T-helper 2 cell treated with Interferon-gamma antibody and Interleukin-4, amounts not matched to agents 5 μg/mL and 100 μg/mL, for 36 hours (primary cell): ENCODE measurements at regions not wholly inside any gene's neighbourhood (a gene's known extent, or its start where the extent isn't known, plus 50 kb on each side); places are given as distances from the start of the nearest gene placed in this dataset.
"Not testable (repeated sequence)": the region's sequence is repeated elsewhere in the genome, so short reads cannot be mapped to it uniquely, and the experiment has no call there.

Source experiments
- DNase-seq: peaks from one replicate; pipeline ENCODE4 v3.0.0; 2021; ENCODE audit warnings: low spot score
- H3K27ac Mint-ChIP-seq: one replicate; pipeline ENCODE4 v1.8.0; 2021; ENCODE audit warnings: mild to moderate bottlenecking, mixed read lengths
- H3K27me3 Mint-ChIP-seq: one replicate; pipeline ENCODE4 v1.8.0; 2021; ENCODE audit warnings: low read depth, mixed read lengths
- H3K36me3 Mint-ChIP-seq: one replicate; pipeline ENCODE4 v1.8.0; 2021; ENCODE audit warnings: low read depth, mixed read lengths
- H3K4me1 Mint-ChIP-seq: one replicate; pipeline ENCODE4 v1.8.0; 2021; ENCODE audit warnings: low read depth, mixed read lengths
- H3K4me3 Mint-ChIP-seq: one replicate; pipeline ENCODE4 v1.8.0; 2022; ENCODE audit warnings: mild to moderate bottlenecking, moderate library complexity, mixed read lengths
- H3K9me3 Mint-ChIP-seq: one replicate; pipeline ENCODE4 v1.8.0; 2021; ENCODE audit warnings: mixed read lengths

GRCh38 chr12:19666070-19666469 is 226.8 kb downstream of the AEBP2 start:
- no peak for DNase-seq
- Mint-ChIP-seq H3K9me3 (no peaks in the 10 kb centered on the region), H3K4me3 (no peak overlapping the region), H3K36me3 (no peaks in the 10 kb centered on the region), H3K4me1 (no peaks in the 10 kb centered on the region), H3K27ac (no peak overlapping the region), H3K27me3 (peaks cover 15% of the 10 kb centered on the region)

- Mint-ChIP-seq H3K27ac (no peak overlapping the region), H3K4me3 (no peak overlapping the region), H3K4me1 (no peaks in the 10 kb centered on the region), H3K27me3 (peaks cover 19% of the 10 kb centered on the region), H3K9me3 (no peaks in the 10 kb centered on the region), H3K36me3 (no peaks in the 10 kb centered on the region)
- no peak for DNase-seq
These were observed 230.5 kb downstream of the AEBP2 start for GRCh38 chr12:19669793-19670192.

DNA sequence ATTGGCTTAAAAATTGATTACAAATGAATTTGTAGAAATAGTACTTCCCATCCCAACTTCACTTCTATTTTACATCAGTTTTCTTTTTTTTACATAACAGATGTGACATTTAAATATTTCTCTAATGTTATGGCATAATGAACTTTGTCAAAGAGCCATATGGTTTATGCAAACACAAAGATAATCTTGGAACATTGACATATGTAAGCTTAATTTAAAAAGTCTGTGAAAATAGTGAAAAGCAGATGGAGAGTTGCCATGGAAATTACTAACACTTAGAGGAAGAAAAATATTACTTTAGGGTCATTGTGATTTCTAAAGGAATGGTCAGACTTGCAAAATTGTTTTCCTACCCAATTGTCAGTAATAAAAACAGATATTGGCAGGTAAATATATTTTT is 232.4 kb downstream of the AEBP2 start:
- H3K27ac Mint-ChIP-seq: no peak overlapping the region
- H3K4me1 Mint-ChIP-seq: peaks cover 5% of the 10 kb centered on the region
- DNase-seq: no peak
- H3K36me3 Mint-ChIP-seq: peaks cover under 1% of the 10 kb centered on the region
- peaks cover 19% of the 10 kb centered on the region for H3K27me3 Mint-ChIP-seq
- H3K9me3 Mint-ChIP-seq: peaks cover 3% of the 10 kb centered on the region
- H3K4me3 Mint-ChIP-seq: no peak overlapping the region

DNA sequence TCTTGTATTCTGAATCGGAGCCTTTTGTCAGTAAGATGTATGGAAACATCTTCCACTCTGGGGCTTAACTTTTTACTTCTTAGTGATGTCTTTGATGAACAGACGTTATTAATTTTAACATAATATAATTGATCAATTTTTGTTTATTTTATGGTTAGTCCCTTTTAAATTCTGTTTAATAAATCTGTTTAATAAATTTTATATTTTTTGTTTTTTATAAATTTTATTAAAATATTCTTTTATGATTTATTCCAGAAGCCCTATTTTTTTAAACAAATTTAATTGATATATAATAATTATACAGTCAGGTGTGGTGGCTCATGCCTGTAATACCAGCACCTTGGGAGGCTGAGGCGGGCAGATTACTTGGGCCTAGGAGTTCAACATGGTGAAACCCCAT is 235.1 kb downstream of the AEBP2 start:
- Mint-ChIP-seq H3K9me3 (peaks cover 26% of the 10 kb centered on the region), H3K27me3 (peaks cover 9% of the 10 kb centered on the region), H3K36me3 (peaks cover 26% of the 10 kb centered on the region), H3K27ac (no peak overlapping the region), H3K4me3 (no peak overlapping the region), H3K4me1 (peaks cover 27% of the 10 kb centered on the region)
- DNase-seq: no peak

DNA sequence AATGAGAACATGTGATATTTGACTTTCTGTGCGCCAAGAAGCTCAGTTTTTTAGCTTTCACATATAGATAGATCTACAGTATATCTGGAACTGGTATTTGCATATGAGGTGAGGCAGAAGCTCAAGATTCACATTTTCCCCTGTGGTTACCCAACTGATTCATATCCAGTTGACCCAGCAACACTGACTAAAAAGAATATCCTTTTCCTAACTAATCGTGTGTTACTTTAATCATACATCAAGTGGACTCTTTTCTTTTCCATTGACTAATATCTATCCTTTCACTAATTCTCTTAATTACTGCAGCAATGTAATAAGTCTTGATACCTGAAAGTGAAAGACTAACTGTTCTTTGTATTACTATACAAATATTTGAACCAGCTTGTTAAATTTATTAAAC is 236.1 kb downstream of the AEBP2 start:
- H3K36me3 Mint-ChIP-seq: peaks cover 33% of the 10 kb centered on the region
- H3K9me3 Mint-ChIP-seq: peaks cover 35% of the 10 kb centered on the region
- no peak overlapping the region for H3K4me3 Mint-ChIP-seq
- peak; percentile 48 for DNase-seq
- H3K27ac Mint-ChIP-seq: no peak overlapping the region
- peaks cover 35% of the 10 kb centered on the region for H3K4me1 Mint-ChIP-seq
- H3K27me3 Mint-ChIP-seq: peaks cover 8% of the 10 kb centered on the region

DNA sequence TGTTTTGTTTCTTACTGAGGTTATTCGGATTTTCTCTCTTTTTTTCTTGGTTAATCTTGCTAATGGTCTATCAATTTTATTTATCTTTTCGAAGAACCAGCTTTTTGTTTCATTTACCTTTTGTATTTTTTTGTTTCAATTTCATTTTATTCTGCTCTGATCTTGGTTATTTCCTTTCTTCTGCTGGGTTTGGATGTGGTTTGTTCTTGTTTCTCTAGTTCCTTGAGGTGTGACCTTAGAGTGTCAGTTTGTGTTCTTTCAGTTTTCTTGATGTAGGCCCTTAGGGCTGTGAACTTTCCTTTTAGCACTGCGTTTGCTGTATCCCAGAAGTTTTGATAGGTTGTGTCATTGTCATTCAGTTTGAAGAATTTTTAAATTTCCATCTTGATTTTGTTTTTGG is 239.2 kb downstream of the AEBP2 start:
- not testable (repeated sequence) for H3K27me3 Mint-ChIP-seq, DNase-seq
- H3K4me1 Mint-ChIP-seq: peaks cover 45% of the 10 kb centered on the region
- peak overlapping the region; percentile 93 for H3K27ac Mint-ChIP-seq
- H3K9me3 Mint-ChIP-seq: peaks cover 36% of the 10 kb centered on the region
- peaks cover 33% of the 10 kb centered on the region for H3K36me3 Mint-ChIP-seq
- H3K4me3 Mint-ChIP-seq: peak overlapping the region; percentile 78

- Mint-ChIP-seq H3K9me3 (peaks cover 36% of the 10 kb centered on the region), H3K27ac (no peak overlapping the region), H3K36me3 (peaks cover 33% of the 10 kb centered on the region), H3K4me3 (no peak overlapping the region), H3K4me1 (peaks cover 41% of the 10 kb centered on the region), H3K27me3 (peaks cover 5% of the 10 kb centered on the region)
- DNase-seq: no peak
These were observed 241.7 kb downstream of the AEBP2 start for GRCh38 chr12:19681007-19681406.

GRCh38 chr12:19683178-19683927 is 244.1 kb downstream of the AEBP2 start:
- no peak for DNase-seq
- Mint-ChIP-seq H3K9me3 (peaks cover 18% of the 10 kb centered on the region), H3K4me3 (no peak overlapping the region), H3K4me1 (peaks cover 32% of the 10 kb centered on the region), H3K27me3 (peaks cover 7% of the 10 kb centered on the region), H3K27ac (no peak overlapping the region), H3K36me3 (peaks cover 17% of the 10 kb centered on the region)

GRCh38 chr12:19687371-19687770 is 248.1 kb downstream of the AEBP2 start:
- Mint-ChIP-seq H3K36me3 (no peaks in the 10 kb centered on the region), H3K27me3 (peaks cover 10% of the 10 kb centered on the region), H3K9me3 (no peaks in the 10 kb centered on the region), H3K4me3 (no peak overlapping the region), H3K4me1 (peaks cover 5% of the 10 kb centered on the region), H3K27ac (no peak overlapping the region)
- no peak for DNase-seq

GRCh38 chr12:19688532-19688931 is 249.2 kb downstream of the AEBP2 start:
- H3K9me3 Mint-ChIP-seq: peaks cover 7% of the 10 kb centered on the region

DNA sequence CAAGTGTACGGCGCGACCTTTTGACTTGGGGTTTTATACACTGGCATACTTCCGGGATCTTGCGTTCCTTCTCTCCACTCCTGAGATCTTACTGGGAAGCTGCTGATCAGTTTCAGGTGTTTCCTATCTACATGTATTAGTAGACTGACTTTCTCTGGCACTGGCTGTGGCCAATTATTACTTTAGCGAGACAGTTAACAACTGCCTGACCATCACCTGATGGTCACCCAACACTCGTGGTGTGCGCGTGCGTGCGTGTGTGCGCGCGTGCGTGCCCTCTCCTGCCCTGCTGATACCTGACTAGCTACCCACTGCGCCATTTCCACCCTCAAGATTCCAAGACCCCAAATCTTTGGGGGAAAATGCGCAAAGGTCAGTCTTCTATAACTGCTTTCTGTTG is 249.9 kb downstream of the AEBP2 start:
- Mint-ChIP-seq H3K27me3 (peaks cover 10% of the 10 kb centered on the region), H3K27ac (no peak overlapping the region), H3K4me1 (peaks cover 4% of the 10 kb centered on the region), H3K4me3 (no peak overlapping the region), H3K36me3 (no peaks in the 10 kb centered on the region), H3K9me3 (peaks cover 7% of the 10 kb centered on the region)
- no peak for DNase-seq

More at GRCh38 chr12:19688532-19688931, 249.2 kb downstream of the AEBP2 start:
- peaks cover 10% of the 10 kb centered on the region for H3K27me3 Mint-ChIP-seq
- peaks cover 4% of the 10 kb centered on the region for H3K4me1 Mint-ChIP-seq
- H3K36me3 Mint-ChIP-seq: no peaks in the 10 kb centered on the region
- no peak overlapping the region for H3K4me3 Mint-ChIP-seq
- DNase-seq: no peak
- no peak overlapping the region for H3K27ac Mint-ChIP-seq

GRCh38 chr12:19689801-19690472 is 250.6 kb downstream of the AEBP2 start:
- Mint-ChIP-seq H3K4me3 (no peak overlapping the region), H3K27me3 (peaks cover 9% of the 10 kb centered on the region), H3K4me1 (peaks cover 10% of the 10 kb centered on the region), H3K36me3 (no peaks in the 10 kb centered on the region), H3K27ac (no peak overlapping the region), H3K9me3 (peaks cover 7% of the 10 kb centered on the region)
- DNase-seq: no peak

DNA sequence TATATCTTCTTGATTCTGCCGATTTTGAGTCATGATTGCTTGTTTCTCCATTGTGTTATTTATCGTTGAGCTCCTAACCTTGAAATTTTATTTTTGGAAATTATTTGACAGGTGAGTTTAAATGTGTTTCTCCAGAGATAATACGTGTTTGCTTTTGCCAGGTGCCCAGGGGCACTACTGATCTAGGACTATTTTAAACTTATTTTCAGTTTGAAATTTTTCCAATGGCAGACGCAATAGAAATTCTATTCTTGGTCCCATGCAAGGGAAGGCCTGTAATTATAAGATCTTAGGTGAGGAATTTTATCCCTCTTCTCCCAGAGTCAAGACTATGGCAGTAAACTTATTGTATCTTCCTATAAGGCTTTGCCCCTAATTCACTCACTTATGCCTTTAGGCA is 252.8 kb downstream of the AEBP2 start:
- peaks cover 14% of the 10 kb centered on the region for H3K4me1 Mint-ChIP-seq
- H3K4me3 Mint-ChIP-seq: no peak overlapping the region
- no peaks in the 10 kb centered on the region for H3K36me3 Mint-ChIP-seq
- H3K9me3 Mint-ChIP-seq: peaks cover 7% of the 10 kb centered on the region
- no peak overlapping the region for H3K27ac Mint-ChIP-seq
- H3K27me3 Mint-ChIP-seq: peaks cover 3% of the 10 kb centered on the region
- no peak for DNase-seq

- Mint-ChIP-seq H3K36me3 (no peaks in the 10 kb centered on the region), H3K4me3 (no peak overlapping the region), H3K9me3 (peaks cover 7% of the 10 kb centered on the region), H3K27me3 (peaks cover 3% of the 10 kb centered on the region), H3K27ac (no peak overlapping the region), H3K4me1 (peaks cover 14% of the 10 kb centered on the region)
- no peak for DNase-seq
These were observed 253.3 kb downstream of the AEBP2 start for GRCh38 chr12:19692566-19692965.
